ENCODE measurements at regions not wholly inside any gene's neighbourhood (a gene's known extent, or its start where the extent isn't known, plus 50 kb on each side); places are given as distances from the start of the nearest gene placed in this dataset.
A peak's percentile ranks its signal among the peaks of the same experiment; 100 is the strongest.

- WGBS, 4 donors = 70 to 91% (median 83%) methylated on average over 3 of the region's 3 CpGs
- no peak for DNase-seq
- H3K4me3 ChIP-seq = no peak overlapping the region
- no peaks in the 10 kb centered on the region for H3K36me3 ChIP-seq (replicated peaks in 1 of 2)
- intact Hi-C loops (cut with DNase I) = no loop called here
- H3K27ac ChIP-seq = no peak overlapping the region
- no peaks in the 10 kb centered on the region for H3K4me1 ChIP-seq (replicated peaks in 1 of 2)
- no peaks in the 10 kb centered on the region for H3K9me3 ChIP-seq (replicated peaks in 1 of 3)
- TF ChIP-seq, protein P1, sequence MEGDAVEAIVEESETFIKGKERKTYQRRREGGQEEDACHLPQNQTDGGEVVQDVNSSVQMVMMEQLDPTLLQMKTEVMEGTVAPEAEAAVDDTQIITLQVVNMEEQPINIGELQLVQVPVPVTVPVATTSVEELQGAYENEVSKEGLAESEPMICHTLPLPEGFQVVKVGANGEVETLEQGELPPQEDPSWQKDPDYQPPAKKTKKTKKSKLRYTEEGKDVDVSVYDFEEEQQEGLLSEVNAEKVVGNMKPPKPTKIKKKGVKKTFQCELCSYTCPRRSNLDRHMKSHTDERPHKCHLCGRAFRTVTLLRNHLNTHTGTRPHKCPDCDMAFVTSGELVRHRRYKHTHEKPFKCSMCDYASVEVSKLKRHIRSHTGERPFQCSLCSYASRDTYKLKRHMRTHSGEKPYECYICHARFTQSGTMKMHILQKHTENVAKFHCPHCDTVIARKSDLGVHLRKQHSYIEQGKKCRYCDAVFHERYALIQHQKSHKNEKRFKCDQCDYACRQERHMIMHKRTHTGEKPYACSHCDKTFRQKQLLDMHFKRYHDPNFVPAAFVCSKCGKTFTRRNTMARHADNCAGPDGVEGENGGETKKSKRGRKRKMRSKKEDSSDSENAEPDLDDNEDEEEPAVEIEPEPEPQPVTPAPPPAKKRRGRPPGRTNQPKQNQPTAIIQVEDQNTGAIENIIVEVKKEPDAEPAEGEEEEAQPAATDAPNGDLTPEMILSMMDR (IDR thresholded peaks at IDR 0.05) = no peak
- TF ChIP-seq POLR2A (IDR thresholded peaks at IDR 0.05) = no peak
- no peaks in the 10 kb centered on the region for H3K27me3 ChIP-seq
Observed at GRCh38 chr6:21450628-21451027, 142.9 kb upstream of the SOX4 start.

DNA sequence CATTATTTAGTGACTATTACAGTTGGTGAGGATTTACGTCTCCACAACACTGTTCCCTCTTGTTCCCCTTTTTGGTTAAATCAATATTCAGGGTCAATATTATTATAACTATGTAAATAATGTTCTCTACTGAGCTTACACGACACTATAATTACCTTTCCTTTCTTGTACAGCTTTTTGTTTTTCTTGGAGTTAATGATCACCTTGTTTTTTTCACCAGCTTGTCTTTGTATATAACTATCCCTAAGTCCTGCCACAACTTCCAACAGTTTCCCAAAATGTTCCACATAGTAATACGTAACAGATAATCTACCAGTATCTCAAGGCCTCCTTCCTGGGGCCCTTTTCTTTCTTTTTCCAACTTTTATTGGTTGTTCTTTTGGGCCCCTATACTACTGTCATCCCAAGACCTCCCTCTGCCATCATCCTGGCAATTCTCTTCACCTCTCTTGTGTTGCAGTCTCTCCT, 142.0 kb upstream of the SOX4 start:
- no peaks in the 10 kb centered on the region for H3K36me3 ChIP-seq (replicated peaks in 1 of 2)
- WGBS, 4 donors = 51 to 82% (median 63%) methylated on average over 3 of the region's 3 CpGs
- DNase-seq = no peak
- intact Hi-C loops (cut with DNase I) = no loop called here
- no peak overlapping the region for H3K27ac ChIP-seq
- no peak for TF ChIP-seq POLR2A (IDR thresholded peaks at IDR 0.05)
- TF ChIP-seq, protein P1 (IDR thresholded peaks at IDR 0.05) = no peak
- no peaks in the 10 kb centered on the region for H3K27me3 ChIP-seq
- no peak overlapping the region for H3K4me3 ChIP-seq
- H3K9me3 ChIP-seq (replicated peaks in 1 of 3) = no peaks in the 10 kb centered on the region
- no peaks in the 10 kb centered on the region for H3K4me1 ChIP-seq (replicated peaks in 1 of 2)

DNA sequence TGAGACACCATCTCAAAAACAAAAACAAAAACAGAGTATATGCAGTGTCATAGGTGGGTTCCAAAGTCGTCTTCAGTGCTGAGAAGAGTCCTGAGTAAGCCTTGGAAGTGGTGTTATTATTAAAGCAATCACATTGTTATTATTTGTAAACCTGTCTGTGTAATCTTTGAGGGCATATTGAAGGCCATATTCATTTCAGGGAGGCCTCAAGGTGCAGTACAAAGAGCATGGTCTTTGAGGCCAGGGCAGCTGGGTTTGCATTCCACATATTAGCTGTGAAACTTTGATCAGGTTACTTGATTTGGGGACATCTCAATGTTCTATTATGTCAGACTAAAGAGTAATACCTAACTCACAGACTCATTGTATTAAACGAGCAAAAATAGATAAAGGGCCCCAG, 139.3 kb upstream of the SOX4 start:
- no peak for TF ChIP-seq POLR2A (IDR thresholded peaks at IDR 0.05)
- TF ChIP-seq, protein P1 (IDR thresholded peaks at IDR 0.05) = no peak
- WGBS, 4 donors = 55 to 59% (median 58%) methylated on average over 2 of the region's 2 CpGs
- H3K4me3 ChIP-seq = no peak overlapping the region
- H3K36me3 ChIP-seq (replicated peaks in 1 of 2) = no peaks in the 10 kb centered on the region
- H3K27ac ChIP-seq = no peak overlapping the region
- no peak for DNase-seq
- no peaks in the 10 kb centered on the region for H3K27me3 ChIP-seq
- intact Hi-C loops (cut with DNase I) = no loop called here
- no peaks in the 10 kb centered on the region for H3K9me3 ChIP-seq (replicated peaks in 1 of 3)
- H3K4me1 ChIP-seq (replicated peaks in 1 of 2) = no peaks in the 10 kb centered on the region

- H3K27me3 ChIP-seq = no peaks in the 10 kb centered on the region
- H3K4me3 ChIP-seq = no peak overlapping the region
- no peaks in the 10 kb centered on the region for H3K9me3 ChIP-seq (replicated peaks in 1 of 3)
- H3K36me3 ChIP-seq (replicated peaks in 1 of 2) = no peaks in the 10 kb centered on the region
- intact Hi-C loops (cut with DNase I) = no loop called here
- TF ChIP-seq POLR2A (IDR thresholded peaks at IDR 0.05) = no peak
- TF ChIP-seq, protein P1 (IDR thresholded peaks at IDR 0.05) = no peak
- H3K27ac ChIP-seq = no peak overlapping the region
- H3K4me1 ChIP-seq (replicated peaks in 1 of 2) = no peaks in the 10 kb centered on the region
- WGBS, 4 donors = 57 to 71% (median 66%) methylated on average over 6 of the region's 6 CpGs
- DNase-seq = peak in 1 of 7 donors; percentile 2
Observed at GRCh38 chr6:21455071-21455470, 138.5 kb upstream of the SOX4 start.

Data from adrenal gland (tissue), 9 donors.